HG03469 (cell line): ENCODE measurements at regions not wholly inside any gene's neighbourhood (a gene's known extent, or its start where the extent isn't known, plus 50 kb on each side); places are given as distances from the start of the nearest gene placed in this dataset.
"Not testable (repeated sequence)": the region's sequence is repeated elsewhere in the genome, so short reads cannot be mapped to it uniquely, and the experiment has no call there.

Source experiments
- ATAC-seq: cut with Tn5 transposase; IDR thresholded peaks from one replicate; pipeline ENCODE4 v1.9.1; 2021; ENCODE audit warnings: mild to moderate bottlenecking, moderate library complexity, moderate number of reproducible peaks; ENCODE audit not compliant: unreplicated experiment

GRCh38 chr12:104906695-104907094 is 51.4 kb downstream of the SLC41A2 start:
- no peak for ATAC-seq

GRCh38 chr12:104905446-104905845 is 52.6 kb downstream of the SLC41A2 start:
- ATAC-seq: not testable (repeated sequence)

GRCh38 chr12:104903648-104904423 is 54.3 kb downstream of the SLC41A2 start:
- no peak for ATAC-seq

- no peak for ATAC-seq
Measured at GRCh38 chr12:104902125-104902524, 56.0 kb downstream of the SLC41A2 start.

GRCh38 chr12:104896710-104897109 is 61.4 kb downstream of the SLC41A2 start:
- no peak for ATAC-seq

- ATAC-seq: no peak
Measured at GRCh38 chr12:104896146-104896545, 61.9 kb downstream of the SLC41A2 start.

- no peak for ATAC-seq
Measured at GRCh38 chr12:104895415-104895814, 62.7 kb downstream of the SLC41A2 start.

GRCh38 chr12:104890476-104891096 is 67.5 kb downstream of the SLC41A2 start:
- no peak for ATAC-seq

- ATAC-seq: no peak
Measured at GRCh38 chr12:104889735-104890134, 68.4 kb downstream of the SLC41A2 start.

- no peak for ATAC-seq
Measured at GRCh38 chr12:104888892-104889291, 69.2 kb downstream of the SLC41A2 start.

GRCh38 chr12:104888481-104888880 is 69.6 kb downstream of the SLC41A2 start:
- ATAC-seq: no peak

- ATAC-seq: no peak
Measured at GRCh38 chr12:104887452-104887851, 70.6 kb downstream of the SLC41A2 start.

GRCh38 chr12:104886418-104887401 is 71.4 kb downstream of the SLC41A2 start:
- ATAC-seq: no peak

GRCh38 chr12:104878858-104879257 is 79.2 kb downstream of the SLC41A2 start:
- not testable (repeated sequence) for ATAC-seq

- no peak for ATAC-seq
Measured at GRCh38 chr12:104877103-104877705, 80.9 kb downstream of the SLC41A2 start.

- ATAC-seq: no peak
Measured at GRCh38 chr12:104873374-104873773, 84.7 kb downstream of the SLC41A2 start.

- ATAC-seq: no peak
Measured at GRCh38 chr12:104870797-104871196, 87.3 kb downstream of the SLC41A2 start.

GRCh38 chr12:104866291-104866690 is 91.8 kb downstream of the SLC41A2 start:
- no peak for ATAC-seq

GRCh38 chr12:104865080-104865479 is 93.0 kb downstream of the SLC41A2 start:
- peak; percentile 70 for ATAC-seq

- ATAC-seq: no peak
Measured at GRCh38 chr12:104864668-104865067, 93.4 kb downstream of the SLC41A2 start.
